GM06990 (cell line): ENCODE measurements at regions not wholly inside any gene's neighbourhood (a gene's known extent, or its start where the extent isn't known, plus 50 kb on each side); places are given as distances from the start of the nearest gene placed in this dataset.

Experiments used
- DNase-seq: peaks from one replicate; pipeline ENCODE4 v3.0.0-alpha.2; 2011; ENCODE audit not compliant: insufficient read length; ENCODE audit errors: extremely low read depth
- H3K27me3 ChIP-seq: replicated peaks from 2 replicates; pipeline ENCODE4 v1.6.0; 2011; ENCODE audit warnings: low read length; ENCODE audit not compliant: control insufficient read depth, insufficient read depth
- H3K36me3 ChIP-seq: 2 replicates; pipeline ENCODE4 v1.5.1; 2011; ENCODE audit warnings: low read length; ENCODE audit not compliant: control insufficient read depth, insufficient read depth
- H3K4me3 ChIP-seq: replicated peaks from 2 replicates; pipeline ENCODE4 v1.5.1; 2011; ENCODE audit warnings: low read depth, mild to moderate bottlenecking, control low read depth, low read length
- TF ChIP-seq, protein P1 (sequence below): IDR thresholded peaks from 2 replicates; pipeline ENCODE4 v1.5.1; 2011; ENCODE audit warnings: low read length, control low read depth, mild to moderate bottlenecking, inconsistent platforms; ENCODE audit not compliant: insufficient read depth, poor library complexity, severe bottlenecking

DNA sequence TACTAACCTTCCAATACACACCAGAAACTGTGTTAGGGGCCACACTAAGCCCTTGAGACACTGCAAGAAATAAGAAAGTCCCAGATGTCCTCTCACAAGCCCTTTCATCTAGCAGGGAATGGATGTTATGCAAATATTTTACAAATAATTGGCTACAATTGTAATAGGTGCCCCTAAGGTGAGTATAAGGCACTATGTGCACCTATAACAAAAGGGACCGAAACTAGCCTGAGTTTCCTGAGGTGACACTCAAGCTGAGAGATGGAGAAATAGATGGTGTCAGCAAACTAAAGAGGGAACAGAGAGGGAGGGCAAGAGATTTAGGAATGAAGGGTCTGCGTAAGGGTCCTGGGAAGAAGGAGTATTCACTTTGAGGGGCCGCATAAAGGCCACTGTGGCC lies 212.6 kb downstream of the TTC8 start:
- no peak overlapping the region for H3K4me3 ChIP-seq
- H3K36me3 ChIP-seq: no peaks in the 10 kb centered on the region
- DNase-seq: no peak
- H3K27me3 ChIP-seq: no peaks in the 10 kb centered on the region
- TF ChIP-seq, protein P1, sequence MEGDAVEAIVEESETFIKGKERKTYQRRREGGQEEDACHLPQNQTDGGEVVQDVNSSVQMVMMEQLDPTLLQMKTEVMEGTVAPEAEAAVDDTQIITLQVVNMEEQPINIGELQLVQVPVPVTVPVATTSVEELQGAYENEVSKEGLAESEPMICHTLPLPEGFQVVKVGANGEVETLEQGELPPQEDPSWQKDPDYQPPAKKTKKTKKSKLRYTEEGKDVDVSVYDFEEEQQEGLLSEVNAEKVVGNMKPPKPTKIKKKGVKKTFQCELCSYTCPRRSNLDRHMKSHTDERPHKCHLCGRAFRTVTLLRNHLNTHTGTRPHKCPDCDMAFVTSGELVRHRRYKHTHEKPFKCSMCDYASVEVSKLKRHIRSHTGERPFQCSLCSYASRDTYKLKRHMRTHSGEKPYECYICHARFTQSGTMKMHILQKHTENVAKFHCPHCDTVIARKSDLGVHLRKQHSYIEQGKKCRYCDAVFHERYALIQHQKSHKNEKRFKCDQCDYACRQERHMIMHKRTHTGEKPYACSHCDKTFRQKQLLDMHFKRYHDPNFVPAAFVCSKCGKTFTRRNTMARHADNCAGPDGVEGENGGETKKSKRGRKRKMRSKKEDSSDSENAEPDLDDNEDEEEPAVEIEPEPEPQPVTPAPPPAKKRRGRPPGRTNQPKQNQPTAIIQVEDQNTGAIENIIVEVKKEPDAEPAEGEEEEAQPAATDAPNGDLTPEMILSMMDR: no peak

DNA sequence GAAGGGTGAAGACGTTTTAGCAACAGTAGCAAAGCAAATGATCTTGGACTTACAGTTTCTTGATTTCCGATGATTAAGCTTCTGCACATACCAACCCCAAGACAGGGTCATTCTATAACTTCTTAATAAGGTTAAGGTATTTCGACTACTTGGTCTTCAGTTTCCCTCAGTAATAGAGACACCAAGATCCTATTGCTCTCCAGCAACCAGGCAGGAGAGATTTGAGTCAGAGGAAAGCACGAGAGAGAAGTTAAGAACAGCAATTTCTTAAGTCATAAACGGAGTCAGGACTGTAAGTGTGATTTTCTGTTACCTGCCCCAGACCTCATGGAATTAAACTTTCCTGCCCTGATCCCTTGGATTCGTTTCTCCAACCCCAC lies 215.6 kb downstream of the TTC8 start:
- H3K4me3 ChIP-seq: no peak overlapping the region
- H3K36me3 ChIP-seq: no peaks in the 10 kb centered on the region
- no peaks in the 10 kb centered on the region for H3K27me3 ChIP-seq
- TF ChIP-seq, protein P1: no peak
- DNase-seq: no peak

DNA sequence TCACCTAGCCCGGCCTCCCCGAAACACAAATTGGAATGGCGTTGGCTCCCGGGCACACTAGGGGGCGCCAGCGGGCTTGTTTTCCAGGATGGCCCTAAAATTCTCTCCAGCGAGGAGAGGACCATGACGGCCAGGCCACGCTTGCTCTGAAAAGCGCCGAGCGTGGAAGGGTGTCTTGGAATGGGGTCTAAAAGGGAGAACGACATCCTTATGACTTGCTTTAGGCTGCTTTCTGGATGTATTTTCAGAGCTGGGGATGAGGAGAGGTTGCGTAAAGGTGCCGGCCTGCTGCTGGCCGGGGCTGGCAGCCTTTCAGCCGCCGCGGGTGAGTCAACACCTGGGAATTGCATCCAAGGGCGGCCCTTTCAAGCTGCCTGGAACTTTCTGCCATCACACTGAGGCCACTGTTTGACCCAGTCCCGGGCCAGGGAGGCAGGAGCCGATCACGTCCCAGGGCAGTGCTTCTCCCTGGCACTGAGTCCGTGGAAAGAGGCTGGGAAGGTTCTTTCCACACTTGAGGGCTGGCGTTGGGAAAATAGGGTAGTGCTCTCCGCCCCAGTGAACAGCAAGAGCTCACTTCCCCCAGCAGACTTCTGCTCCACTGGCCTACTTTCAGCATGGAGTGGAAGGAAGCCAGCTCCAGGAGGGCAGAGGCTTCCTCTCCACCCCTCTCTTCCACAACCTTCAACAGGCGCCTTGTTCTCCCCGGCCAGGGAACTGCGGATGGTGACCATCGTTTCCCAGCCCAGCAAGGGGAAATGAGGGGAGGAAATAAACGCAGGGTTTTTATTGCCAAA lies 216.2 kb downstream of the TTC8 start:
- H3K4me3 ChIP-seq: peak overlapping the region; percentile 45
- no peaks in the 10 kb centered on the region for H3K36me3 ChIP-seq
- DNase-seq: peak; percentile 56
- TF ChIP-seq, protein P1: peak; percentile 95
- H3K27me3 ChIP-seq: no peaks in the 10 kb centered on the region

DNA sequence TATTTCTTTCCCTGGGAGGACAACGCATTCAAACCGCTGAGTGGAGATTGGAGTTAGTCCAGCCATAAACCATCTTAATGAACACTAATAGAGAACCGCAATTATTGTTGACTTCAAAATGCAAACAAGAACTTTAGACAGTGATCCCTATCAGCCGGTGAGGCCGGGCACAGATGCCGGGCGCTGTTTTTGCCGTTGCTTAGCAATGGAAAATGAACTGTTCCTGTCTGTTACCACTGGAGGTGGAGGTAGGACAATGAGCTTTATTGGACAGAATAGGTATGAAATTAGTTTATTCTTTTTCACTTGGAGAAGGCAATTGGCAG lies 216.8 kb downstream of the TTC8 start:
- Histone ChIP-seq H3K27me3 (no peaks in the 10 kb centered on the region), H3K4me3 (no peak overlapping the region), H3K36me3 (no peaks in the 10 kb centered on the region)
- DNase-seq: no peak
- TF ChIP-seq, protein P1: no peak

DNA sequence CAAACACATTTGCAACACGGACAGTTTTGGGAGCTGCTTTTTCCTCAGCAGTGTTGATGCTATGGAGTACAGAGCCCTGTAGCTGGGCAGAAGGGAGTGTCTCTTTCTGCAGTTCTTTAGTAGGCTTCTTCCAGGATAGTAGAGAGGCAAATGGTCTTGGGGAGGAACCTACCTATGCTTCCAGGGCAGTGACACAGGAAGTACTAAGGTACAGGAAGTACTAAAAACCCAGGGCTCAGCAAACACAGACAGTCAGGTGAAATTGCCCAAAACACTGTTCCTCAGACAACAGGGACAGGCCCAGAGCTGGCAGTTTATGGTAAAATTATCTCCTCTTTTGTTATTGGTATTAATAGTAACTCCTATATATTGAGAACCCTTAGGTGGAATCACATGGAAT lies 217.6 kb downstream of the TTC8 start:
- Histone ChIP-seq H3K36me3 (no peaks in the 10 kb centered on the region), H3K27me3 (no peaks in the 10 kb centered on the region), H3K4me3 (no peak overlapping the region)
- TF ChIP-seq, protein P1: no peak
- DNase-seq: no peak

DNA sequence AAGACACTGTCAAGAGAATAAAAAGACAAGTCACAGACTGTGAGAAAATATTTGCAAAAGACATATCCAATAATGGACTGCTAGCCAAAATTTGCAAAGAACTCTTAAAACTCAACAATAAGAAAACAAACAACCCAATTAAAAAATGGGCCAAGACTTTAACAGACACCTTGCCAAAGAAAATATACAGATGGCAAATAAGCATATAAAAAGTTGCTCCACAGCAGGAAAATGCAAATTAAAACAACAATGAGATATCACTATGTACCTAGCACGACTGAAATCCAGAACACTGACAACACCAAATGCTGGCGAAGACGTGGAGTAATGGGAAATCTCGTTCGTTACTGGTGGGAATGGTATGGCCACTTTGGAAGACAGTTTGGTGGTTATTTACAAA lies 228.9 kb downstream of the TTC8 start:
- Histone ChIP-seq H3K27me3 (no peaks in the 10 kb centered on the region), H3K36me3 (no peaks in the 10 kb centered on the region), H3K4me3 (no peak overlapping the region)
- TF ChIP-seq, protein P1: no peak
- DNase-seq: no peak
